ENCODE measurements at regions not wholly inside any gene's neighbourhood (a gene's known extent, or its start where the extent isn't known, plus 50 kb on each side); places are given as distances from the start of the nearest gene placed in this dataset.

DNA sequence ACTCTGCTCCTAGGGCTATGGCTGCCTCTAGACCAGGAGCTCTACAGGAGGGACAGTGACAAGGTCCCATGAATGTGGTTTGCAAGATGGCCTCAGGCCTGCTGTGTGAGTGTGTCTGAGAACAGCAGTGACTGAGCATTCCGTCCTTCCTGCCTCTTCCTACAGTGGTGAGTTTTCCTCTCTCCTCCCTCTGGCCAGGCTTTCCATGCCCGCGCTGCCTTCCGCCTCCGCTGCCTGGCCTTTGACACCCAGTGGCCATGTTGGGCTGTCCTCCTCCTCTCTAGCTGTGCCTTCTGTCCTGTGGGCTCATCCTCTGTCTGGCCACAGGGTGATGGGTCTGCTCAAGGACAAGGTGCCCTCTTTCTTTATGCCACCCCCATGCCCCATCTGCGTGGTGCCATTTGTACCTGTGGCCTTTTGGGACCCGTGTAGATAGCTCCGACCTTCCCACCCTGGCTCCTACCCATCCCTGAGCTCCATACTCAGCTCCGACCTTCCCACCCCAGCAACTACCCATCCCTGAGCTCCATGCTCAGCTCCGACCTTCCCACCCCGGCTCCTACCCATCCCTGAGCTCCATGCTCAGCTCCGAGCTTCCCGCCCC lies 970.4 kb downstream of the BRD1 start:
- DNase-seq (ENCODE audit: low spot score), result no peak

DNA sequence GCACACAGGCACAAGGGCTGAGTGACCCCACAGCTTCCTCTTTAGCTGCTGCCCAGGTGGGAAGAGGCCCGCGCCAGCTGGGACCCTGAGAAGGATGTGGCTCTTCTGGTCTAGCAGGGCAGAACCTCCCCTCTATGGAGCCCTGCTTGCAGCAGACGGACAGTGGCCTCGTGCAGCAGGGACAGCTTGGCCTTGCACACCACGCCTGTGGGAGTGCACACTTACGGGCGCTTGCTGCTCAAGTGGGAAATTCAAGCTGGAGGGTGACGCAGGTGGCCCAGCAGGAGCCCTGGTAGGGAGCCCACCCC lies 971.4 kb downstream of the BRD1 start:
- no peak for DNase-seq (ENCODE audit: low spot score)

- DNase-seq (ENCODE audit: low spot score), result no peak
Observed at GRCh38 chr22:48855593-48856307, 971.9 kb downstream of the BRD1 start.

DNA sequence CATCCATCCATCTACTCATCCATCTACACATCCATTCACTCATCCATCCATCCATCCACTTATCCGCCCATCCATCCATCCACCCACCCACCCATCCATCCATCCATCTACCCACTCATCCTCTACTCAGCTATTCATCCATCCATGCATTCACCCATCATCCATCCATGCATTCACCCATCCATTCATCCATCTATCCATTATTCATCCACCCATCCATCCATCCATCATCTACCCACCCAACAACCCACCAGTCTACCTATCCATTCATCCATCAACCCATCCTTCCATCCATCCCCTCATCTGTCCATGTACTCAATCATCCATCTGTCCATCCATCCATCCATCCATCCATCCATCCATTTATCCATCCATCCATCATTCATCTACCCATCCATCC lies 972.7 kb downstream of the BRD1 start:
- DNase-seq (ENCODE audit: low spot score), result no peak

DNA sequence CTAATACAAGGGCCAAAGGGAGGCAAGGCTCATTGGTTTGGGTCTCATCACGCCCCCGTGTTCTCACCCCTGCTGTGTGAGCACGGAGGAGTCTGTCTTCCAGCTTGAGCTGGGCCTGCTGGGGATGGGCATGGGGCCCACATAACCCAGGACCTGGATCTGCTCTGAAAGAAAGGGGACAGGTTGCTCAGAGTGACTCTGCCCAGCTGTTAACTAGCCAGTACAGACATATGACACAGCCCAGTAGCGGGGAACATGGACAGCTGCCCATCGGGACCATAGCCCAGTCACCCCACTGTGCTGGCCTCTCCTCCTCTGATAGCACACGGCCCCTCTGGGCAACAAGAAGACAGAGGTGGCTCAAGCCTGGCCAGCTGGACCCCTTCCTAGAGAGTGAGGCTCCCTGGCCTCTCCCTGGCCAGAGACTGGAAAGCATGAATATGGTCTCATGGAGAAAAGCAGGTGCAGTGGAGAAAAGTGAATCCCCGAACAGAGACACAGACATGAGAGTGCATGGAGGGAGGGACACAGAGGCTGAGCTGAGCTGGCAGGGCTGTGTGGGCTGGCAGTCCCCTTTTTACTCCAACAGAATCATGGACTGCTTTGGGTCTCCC lies 973.9 kb downstream of the BRD1 start:
- no peak for DNase-seq (ENCODE audit: low spot score)

DNA sequence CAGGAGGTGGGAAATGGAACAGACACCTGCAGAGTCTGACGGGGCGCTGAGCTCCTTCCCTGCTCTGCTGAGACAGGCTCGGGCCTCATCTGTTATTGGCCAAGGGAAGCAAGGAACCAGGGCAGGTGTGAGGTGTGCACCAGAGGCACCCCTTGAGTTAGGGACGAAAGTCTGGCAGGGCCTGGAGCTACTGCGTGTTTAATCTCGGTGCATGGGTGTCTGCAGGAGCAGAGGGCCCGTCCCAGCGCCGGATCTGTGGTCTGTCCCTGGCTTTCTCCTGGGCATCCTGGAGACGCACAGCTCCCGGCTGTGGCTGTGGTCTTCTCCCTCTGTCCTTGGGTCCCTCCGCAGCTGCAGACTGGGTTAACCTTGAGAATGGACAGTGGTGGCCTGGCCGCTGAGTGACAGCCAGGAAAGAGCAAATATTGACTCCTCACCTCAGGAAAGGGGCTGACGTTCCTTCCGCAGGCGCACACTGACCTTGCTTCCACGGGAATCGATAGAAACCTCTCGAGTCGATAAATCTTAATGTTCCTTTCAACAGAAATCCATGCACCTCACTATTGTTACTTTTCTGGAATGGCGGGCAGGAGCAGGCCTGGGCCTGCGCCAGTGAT lies 975.6 kb downstream of the BRD1 start:
- DNase-seq (ENCODE audit: low spot score), result no peak

- no peak for DNase-seq (ENCODE audit: low spot score)
Observed at GRCh38 chr22:48850658-48851287, 976.9 kb downstream of the BRD1 start.

GRCh38 chr22:48849963-48850657 lies 977.6 kb downstream of the BRD1 start:
- DNase-seq (ENCODE audit: low spot score), result no peak

DNA sequence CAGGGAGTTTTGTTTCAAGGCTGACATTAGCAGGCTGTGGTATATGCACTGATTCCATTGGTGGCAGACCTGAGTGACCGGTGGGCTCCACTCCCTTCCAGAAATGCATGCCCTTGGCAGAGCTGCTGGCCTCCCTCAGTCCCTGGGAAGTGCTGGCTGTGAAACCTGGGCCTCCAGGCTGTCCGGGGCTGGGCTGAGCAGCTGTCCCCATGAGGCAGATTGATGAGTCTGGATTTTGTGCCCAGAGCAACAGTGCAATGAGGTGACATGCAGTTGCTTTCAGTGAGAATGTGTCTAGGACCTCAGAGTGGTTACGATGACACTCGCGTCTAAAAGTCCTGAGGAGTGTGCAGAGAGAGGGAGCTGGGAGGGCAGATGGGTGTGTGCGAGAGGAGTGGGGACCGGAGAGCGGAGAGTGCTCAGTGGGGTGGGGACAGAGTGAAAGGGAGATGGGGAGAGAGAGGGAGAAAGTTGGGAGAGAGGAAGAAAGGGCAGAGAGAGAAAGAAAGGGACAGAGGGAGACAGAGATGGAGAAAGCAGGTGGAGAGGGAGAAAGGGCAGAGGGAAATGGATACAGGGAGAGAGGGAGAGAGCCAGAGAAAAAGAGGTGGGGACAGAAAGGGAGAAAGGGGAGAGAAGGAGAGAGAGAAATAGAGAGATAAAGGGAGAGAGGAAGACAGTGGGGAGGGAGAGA lies 978.3 kb downstream of the BRD1 start:
- DNase-seq (ENCODE audit: low spot score), result no peak

DNA sequence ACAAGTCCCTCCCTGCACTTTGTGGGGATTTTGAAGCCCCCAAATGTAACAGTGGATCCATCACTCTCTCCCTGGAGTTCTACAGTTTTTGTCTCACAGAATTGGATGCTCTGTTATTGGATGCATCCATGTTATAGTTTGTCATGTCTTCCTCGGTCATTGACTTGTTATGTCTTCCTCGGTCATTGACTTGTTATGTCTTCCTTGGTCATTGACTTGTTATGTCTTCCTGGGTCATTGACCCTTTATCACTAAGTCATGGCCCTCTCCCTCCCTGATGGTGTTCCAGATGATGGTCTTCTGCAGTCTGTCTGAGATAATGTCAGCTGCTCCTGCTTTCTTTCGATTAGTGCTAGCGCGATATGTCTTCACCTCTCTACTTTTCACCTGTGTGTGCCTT lies 981.5 kb downstream of the BRD1 start:
- DNase-seq (ENCODE audit: low spot score), result no peak

DNA sequence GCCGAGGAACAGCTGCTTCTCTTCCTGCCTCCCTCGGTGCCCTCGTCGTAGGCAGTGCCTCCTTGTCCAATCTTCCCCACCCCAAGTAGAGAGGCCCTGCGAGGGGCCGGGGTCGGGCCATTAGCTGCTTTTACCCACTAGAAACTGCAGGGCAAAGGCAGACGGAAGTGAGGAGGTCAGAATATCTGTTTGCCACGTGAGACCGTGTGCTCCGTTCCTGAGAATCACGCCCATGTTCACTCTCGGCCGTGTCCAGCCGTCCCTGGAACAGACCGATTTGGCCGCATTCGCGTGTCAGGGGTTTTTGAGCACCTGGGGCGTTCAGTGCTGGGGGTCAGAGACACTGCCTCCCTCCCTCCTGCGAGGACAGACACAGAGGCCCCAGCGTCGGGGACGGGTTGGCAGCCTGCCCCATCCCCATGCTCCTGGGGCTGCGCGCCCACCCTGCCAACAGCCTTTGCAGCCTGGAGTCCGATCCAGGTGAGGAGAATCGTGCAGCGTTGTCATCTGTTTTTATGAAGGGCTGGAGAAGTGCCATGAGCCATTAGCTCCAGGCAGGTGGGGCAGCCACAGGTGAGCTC lies 982.2 kb downstream of the BRD1 start:
- DNase-seq (ENCODE audit: low spot score), result no peak

DNA sequence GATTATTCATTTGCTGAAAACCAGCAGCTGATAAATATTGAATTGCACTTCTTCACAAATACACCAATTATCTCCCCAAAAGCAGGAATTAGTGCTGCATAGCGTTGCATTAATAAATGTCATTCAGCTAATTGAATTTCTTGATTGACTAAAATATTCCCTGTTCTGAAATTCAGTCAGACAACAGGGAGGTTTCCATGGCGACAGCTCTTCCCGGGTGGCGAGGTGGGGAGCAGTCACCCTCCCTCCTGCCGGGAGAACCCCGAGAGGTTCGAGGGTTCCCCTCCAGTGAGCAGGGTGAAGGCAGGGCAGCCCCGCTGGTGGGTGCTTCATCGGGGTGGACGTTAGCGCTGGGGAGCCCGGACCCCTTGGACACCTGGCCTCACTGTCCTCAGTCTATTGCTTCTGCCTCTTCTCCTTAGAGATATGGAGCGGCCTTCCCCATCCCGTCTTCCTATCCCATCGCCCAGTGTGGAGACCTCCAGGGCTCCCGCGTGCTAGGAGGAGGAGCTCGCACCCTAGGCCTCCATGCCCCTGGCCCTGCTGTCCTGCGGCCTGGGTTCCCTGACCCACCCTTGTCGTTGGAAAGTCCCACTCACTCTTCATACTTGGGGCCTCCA lies 983.5 kb downstream of the BRD1 start:
- DNase-seq (ENCODE audit: low spot score), result no peak

DNA sequence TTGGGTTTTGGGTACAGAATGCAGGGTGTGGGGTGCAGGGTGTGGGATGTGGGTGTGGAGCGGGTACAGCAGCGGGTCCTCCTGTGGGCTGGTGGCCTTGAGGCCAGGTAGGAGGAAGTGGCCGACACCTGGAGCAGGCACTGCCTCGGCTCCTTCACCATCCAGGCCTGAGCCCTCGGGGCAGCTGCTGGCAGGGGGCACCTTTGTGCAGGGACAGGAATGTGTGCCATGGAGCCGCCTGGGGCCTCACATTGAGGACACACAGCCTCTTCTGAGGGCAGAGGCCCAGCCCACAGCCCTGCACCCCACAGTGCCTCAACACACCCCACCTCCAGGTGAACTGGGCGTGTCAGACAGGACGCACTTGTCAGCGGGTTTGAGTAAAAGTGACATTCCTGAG lies 984.0 kb downstream of the BRD1 start:
- DNase-seq (ENCODE audit: low spot score), result no peak

DNA sequence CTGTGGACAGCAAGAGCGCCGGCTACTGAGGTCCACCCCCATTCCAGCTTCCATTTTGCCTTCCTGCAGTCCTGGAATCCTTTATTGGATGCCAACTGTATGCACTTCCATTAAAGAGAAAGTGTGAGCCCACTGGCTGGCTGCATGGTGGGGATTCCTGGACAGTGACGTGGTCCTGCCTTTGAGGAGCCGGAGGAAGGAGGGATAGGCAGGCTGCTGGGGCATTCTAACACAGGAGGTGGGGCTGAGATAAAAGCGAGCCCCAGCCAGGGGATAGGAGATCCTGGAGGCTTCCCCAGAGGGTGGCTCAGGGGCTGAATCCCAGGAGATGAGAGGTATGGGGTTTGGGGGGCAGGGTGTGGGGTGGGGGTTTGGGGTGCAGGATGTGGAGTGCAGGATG lies 984.7 kb downstream of the BRD1 start:
- DNase-seq (ENCODE audit: low spot score), result no peak

- DNase-seq (ENCODE audit: low spot score), result no peak
Observed at GRCh38 chr22:48842583-48842945, 985.1 kb downstream of the BRD1 start.

DNA sequence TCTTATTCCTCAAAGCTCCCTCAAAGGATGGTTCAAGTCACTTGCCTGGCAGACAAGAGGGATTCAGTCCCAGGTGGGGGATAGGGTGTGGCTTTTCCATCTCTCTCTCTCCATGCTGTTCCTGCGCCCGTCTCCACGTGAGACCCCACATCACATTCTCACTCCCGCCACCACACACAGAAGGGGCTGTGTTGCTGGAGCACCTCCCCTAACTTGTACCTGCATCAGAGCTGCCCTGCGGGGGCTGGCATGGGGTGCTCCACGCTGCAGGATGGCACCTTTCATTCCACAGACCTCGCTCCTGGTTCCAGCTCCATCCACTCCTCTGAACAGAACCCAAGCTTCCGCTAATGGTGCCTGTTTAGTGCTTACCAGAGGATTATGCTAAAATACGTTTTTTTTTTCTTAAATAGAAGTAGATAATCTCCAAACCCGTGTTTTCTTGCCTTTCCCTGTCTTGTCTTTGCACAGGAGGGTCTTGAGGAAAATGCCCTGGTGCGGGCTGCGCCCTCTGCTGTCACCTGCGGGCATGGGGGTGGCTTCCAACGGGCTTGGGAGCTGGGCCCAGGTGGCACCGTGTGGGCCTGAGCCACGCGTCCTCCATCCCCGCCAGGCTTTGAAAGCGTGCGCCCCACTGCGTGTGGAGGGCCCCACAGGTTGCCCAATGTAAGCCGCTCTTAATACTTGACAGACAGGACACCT lies 985.6 kb downstream of the BRD1 start:
- no peak for DNase-seq (ENCODE audit: low spot score)

DNA sequence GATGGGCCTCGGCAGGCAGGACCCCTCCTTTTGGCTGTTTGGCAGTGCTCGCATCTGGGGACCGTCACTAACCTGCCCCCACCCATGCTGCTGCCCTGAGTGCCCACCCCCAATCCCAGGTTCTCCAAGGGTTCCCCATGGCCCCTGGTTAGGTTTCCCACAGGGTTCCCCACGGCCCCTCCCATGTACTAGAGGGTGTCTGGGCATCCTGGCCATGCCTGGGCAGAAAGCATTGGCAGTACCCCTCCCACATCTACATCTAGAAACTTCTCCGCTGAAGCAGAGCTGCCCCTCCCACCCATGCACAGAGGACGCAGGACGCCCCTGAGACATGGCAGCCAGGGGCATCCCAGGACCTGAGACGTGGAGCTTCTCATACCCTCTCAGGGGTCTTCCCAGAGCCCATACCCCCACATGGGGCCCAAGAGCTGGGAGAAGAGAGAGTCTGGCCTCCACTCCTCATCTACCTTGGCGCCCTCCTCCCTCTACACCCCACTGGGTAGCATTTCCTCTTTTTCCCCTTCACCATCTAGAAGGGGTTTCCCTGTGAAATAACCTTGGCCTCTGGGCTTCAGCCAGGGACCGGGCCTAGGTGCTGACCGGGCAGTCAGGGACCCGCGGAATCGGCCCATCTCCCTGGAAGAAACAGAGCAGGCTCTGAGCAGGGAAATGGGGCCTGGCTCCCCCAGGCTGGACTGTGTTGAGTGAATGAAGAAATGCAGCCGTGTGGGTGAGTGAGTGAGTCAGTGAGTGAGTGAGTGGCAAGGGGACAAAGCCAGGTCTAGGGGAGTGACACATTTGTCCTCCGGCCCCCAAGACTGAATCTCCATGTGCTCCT lies 987.3 kb downstream of the BRD1 start:
- DNase-seq (ENCODE audit: low spot score), result no peak

GRCh38 chr22:48838846-48839730 lies 988.6 kb downstream of the BRD1 start:
- DNase-seq (ENCODE audit: low spot score), result no peak

Data from putamen (tissue), 1 donor.